C4-2B (cell line): ENCODE measurements at regions not wholly inside any gene's neighbourhood (a gene's known extent, or its start where the extent isn't known, plus 50 kb on each side); places are given as distances from the start of the nearest gene placed in this dataset.

Experiments used
- H3K27ac ChIP-seq: fragments of 450-650 bp; 2 replicates; pipeline ENCODE4 v1.5.1; 2017
- ZFX ChIP-seq: fragments of 450-650 bp; IDR thresholded peaks from 2 replicates; pipeline ENCODE4 v1.6.1; 2017
- TF ChIP-seq, protein P1 (sequence below): fragments of 450-650 bp; conservative IDR thresholded peaks from 2 replicates; pipeline ENCODE4 v1.5.1; 2017; ENCODE audit warnings: mild to moderate bottlenecking

DNA sequence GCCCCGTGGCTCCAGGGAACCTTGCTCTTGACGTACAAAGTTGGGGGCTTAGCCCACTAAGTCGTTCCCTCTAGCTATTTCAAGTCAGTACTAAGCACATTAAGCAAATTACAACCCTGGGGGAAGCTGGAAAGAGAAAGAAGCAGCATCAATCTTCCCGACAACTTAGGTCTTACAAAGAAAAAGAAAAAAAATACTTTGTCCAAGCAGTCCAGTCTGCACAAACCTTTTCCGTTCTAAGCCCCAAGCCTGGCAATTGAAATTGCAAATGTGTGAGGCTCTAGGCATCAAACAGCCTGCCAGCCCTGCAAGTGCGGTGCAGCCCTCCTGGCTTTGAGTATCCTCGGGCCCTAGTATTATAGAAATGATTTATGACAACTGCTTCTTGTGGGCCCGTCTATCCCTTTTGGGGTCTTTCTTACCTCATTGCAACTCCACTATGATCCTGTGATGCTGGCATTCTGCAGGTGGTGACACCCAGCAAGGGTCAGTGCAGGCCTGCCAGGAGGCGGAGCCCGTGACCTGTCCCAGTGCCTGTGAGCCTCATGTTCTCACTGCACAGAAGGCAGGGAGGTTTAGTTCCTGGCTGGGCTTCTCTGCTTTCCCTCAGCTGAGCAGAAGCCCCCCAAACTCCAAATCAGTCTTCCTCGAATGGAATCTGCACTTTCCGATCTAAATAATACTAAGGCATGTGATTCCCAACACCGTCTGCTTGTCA, 232.3 kb upstream of the IRX2 start:
- H3K27ac ChIP-seq: no peak overlapping the region
- TF ChIP-seq ZFX: no peak
- TF ChIP-seq, protein P1, sequence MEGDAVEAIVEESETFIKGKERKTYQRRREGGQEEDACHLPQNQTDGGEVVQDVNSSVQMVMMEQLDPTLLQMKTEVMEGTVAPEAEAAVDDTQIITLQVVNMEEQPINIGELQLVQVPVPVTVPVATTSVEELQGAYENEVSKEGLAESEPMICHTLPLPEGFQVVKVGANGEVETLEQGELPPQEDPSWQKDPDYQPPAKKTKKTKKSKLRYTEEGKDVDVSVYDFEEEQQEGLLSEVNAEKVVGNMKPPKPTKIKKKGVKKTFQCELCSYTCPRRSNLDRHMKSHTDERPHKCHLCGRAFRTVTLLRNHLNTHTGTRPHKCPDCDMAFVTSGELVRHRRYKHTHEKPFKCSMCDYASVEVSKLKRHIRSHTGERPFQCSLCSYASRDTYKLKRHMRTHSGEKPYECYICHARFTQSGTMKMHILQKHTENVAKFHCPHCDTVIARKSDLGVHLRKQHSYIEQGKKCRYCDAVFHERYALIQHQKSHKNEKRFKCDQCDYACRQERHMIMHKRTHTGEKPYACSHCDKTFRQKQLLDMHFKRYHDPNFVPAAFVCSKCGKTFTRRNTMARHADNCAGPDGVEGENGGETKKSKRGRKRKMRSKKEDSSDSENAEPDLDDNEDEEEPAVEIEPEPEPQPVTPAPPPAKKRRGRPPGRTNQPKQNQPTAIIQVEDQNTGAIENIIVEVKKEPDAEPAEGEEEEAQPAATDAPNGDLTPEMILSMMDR: no peak

DNA sequence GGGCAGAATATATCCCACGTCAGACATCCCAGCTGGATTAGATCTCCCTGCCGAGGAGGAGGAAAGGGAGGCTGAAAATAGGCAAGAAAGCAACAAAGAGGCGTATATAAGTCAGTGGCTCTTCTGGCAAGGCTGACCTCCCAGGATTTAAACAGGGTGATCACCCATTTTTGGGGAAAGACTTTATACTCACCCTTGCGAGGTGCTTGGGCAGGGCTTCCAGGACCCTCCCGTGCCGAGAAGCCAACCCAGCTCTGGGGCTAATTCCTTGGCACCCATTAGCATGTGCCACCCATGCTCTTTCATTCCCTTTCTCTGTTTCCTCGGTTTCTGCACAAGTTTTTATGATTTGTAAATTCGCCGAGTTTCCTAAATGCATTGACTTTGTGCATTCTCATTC, 230.2 kb upstream of the IRX2 start:
- TF ChIP-seq, protein P1: no peak
- TF ChIP-seq ZFX: no peak
- H3K27ac ChIP-seq: no peak overlapping the region

DNA sequence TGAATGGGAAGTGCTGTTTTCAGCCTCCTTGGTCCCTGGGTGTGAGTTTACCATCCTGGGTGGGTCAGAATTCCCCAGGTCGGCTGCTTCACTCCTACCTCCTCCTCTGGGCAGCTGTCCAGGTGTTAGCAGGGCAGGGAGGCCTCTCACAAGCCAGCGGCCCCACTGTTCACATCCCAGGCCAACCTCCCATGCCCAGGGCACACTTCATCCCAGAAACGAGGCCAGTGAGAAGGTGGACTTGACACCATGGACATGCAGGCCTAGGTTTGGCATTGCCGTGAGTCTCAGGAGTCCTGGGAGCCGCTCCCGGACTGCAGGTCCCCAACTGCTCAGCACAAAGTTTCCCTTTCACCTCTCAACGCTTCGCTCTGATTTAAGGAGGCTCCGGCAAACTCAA, 229.6 kb upstream of the IRX2 start:
- TF ChIP-seq ZFX: no peak
- TF ChIP-seq, protein P1: no peak
- H3K27ac ChIP-seq: no peak overlapping the region

DNA sequence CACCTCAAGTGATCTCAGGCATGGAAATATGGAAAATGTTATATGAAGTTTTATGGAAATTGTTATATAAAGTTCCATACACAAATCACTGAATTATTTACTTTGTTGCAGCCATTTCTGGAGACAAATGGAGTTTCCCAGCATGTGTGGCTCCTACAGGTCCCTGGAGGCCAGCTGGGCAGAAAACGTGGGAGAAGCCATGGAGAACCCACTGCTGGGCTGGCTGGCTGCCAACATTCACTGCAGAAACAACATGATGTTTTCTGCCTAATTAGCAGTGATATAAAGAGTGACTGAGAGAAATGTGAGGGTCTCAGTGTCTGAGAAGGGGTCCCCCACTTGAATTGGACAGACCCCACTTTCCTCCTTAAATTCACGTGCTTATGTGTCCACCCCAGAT, 208.8 kb upstream of the IRX2 start:
- no peak for TF ChIP-seq ZFX
- TF ChIP-seq, protein P1: no peak
- H3K27ac ChIP-seq: no peak overlapping the region

DNA sequence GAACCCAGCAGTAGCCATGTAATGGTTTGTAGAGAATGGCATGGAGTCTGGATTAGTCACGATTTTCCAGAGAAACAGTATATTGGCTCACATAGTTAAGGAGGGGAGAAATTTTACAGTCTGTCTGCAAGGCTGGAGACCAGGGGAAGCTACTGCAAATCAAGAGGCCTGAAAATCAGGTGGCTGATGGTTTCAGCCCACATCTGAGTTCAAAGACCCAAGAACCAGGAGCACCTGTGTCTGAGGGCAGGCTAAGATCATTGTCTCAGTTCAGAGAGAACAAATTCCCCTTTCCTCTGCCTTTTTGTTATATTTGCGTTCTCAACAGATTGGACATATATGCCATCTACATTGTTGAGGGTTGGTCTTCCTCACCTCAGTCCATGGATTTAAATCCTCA, 207.5 kb upstream of the IRX2 start:
- no peak overlapping the region for H3K27ac ChIP-seq
- TF ChIP-seq, protein P1: no peak

- H3K27ac ChIP-seq: no peak overlapping the region
- TF ChIP-seq ZFX: no peak
- TF ChIP-seq, protein P1: no peak
Measured at GRCh38 chr5:2948875-2949274, 197.4 kb upstream of the IRX2 start.

DNA sequence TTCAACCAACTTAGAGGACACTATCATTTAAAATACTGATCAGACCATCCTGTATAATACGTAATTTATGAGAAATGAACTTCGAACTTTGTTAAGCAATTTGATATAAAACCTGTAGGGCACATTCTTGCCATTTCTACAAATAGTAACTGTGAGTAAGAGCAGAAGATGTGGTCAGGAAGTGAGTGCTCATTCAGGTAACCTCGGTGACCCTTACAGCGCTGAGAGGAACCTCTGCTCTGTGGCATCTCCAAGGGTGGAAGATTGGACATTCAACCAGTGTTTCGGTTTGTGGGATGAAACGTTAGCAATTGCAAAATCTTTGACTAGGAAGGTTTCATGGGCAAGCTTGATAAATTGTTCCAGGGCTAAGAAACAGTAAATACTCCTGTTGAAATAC, 194.8 kb upstream of the IRX2 start:
- no peak for TF ChIP-seq ZFX
- TF ChIP-seq, protein P1: no peak

More for the DNA sequence above, 194.8 kb upstream of the IRX2 start:
- no peak overlapping the region for H3K27ac ChIP-seq
